ENCODE measurements at regions not wholly inside any gene's neighbourhood (a gene's known extent, or its start where the extent isn't known, plus 50 kb on each side); places are given as distances from the start of the nearest gene placed in this dataset.
A peak's percentile ranks its signal among the peaks of the same experiment; 100 is the strongest.

DNA sequence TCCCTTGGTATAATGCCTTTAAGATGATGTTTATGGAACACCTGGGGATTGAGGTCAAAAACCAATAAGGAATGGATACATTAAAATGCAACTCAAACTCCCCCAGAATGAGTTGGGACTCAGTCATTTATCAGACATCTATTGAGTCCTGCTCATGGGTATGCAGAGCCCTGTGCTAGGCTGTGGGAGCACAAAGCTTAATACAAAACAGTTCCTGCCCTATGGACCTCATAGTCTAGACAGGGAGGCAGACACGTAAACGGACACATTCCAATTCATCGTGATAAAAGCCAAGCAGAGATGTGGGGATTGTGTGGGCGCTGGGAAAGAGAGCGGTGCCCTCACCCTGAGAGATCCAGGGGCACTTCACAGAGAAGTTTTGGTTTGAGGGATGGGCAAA lies 181.7 kb downstream of the PTEN start:
- no peaks in the 10 kb centered on the region for H3K9me3 Mint-ChIP-seq
- H3K27ac Mint-ChIP-seq = no peak overlapping the region
- H3K36me3 Mint-ChIP-seq = no peaks in the 10 kb centered on the region
- DNase-seq (ENCODE audit: low spot score in 2 of 2) (no peak), ATAC-seq (ENCODE audit: low read depth) (no peak)
- H3K27me3 Mint-ChIP-seq = no peaks in the 10 kb centered on the region
- H3K4me3 Mint-ChIP-seq = no peak overlapping the region
- H3K4me1 Mint-ChIP-seq = peaks cover 5% of the 10 kb centered on the region

DNA sequence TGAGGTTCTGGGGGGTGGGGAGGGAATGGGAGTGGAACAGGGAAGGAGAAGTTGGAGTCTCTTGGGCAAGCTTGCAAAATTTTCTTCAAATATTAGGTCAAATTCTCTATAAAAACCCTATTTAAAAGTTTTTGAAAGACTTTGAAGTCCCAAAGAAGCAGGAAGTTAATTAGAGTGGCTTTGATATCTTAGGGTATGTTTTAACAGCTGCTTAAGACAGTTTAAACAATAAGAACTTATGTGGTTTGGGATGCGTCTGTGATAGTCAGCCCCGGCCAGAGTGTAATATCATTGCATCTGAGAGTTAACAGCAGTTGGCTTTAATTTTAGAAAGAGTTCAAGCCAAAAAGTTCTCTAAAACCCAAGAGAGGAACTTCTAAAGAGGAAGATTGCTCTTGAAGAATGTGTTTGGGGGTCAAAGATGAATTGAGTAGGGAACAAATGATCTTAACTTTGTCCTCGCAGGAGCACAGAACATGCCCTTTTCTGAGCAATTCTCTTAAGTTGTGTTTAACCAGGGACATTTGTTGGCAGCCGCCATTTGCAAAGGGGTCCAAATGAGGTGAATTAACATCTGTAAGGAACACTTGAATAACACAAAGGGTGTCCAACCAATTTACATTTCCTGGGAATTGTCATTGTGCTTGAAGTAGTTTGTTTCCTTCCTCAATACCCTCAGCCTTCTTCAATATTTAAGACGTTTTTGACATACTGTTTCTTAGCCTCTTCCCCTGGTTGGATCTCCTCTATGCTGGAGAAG lies 182.4 kb downstream of the PTEN start:
- no peak for ATAC-seq (ENCODE audit: low read depth)
- no peak for DNase-seq (ENCODE audit: low spot score in 2 of 2)
- peaks cover 5% of the 10 kb centered on the region for H3K4me1 Mint-ChIP-seq
- H3K36me3 Mint-ChIP-seq = no peaks in the 10 kb centered on the region
- H3K27me3 Mint-ChIP-seq = no peaks in the 10 kb centered on the region
- H3K4me3 Mint-ChIP-seq = no peak overlapping the region
- no peaks in the 10 kb centered on the region for H3K9me3 Mint-ChIP-seq
- H3K27ac Mint-ChIP-seq = no peak overlapping the region

GRCh38 chr10:88047579-88047978 lies 184.2 kb downstream of the PTEN start:
- Mint-ChIP-seq H3K4me3 (no peak overlapping the region), H3K36me3 (no peaks in the 10 kb centered on the region), H3K4me1 (peaks cover 5% of the 10 kb centered on the region), H3K27me3 (no peaks in the 10 kb centered on the region), H3K27ac (no peak overlapping the region), H3K9me3 (no peaks in the 10 kb centered on the region)
- no peak for DNase-seq (ENCODE audit: low spot score in 2 of 2)
- ATAC-seq (ENCODE audit: low read depth) = no peak

DNA sequence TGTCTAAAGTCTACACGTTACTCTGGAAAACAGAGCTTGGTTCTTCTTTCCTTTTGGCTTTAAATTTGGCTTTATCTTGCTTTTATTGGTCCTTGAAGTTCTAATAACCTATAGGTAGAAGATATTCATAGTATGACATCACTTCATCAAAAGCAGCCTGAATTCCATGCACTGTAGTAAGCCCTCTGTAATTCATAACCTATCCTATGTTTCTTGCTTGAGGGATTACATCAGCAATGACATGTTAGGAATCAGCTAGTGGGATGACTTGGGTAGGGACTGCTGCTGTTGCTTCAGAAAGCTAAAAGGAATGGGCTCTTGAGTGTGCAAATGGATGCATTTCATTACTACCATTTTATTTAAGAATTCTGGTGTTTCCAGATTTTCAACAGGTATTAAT lies 184.9 kb downstream of the PTEN start:
- Mint-ChIP-seq H3K27ac (no peak overlapping the region), H3K4me1 (peaks cover 5% of the 10 kb centered on the region), H3K36me3 (no peaks in the 10 kb centered on the region), H3K27me3 (no peaks in the 10 kb centered on the region), H3K9me3 (no peaks in the 10 kb centered on the region), H3K4me3 (no peak overlapping the region)
- ATAC-seq (ENCODE audit: low read depth) = no peak
- DNase-seq (ENCODE audit: low spot score in 2 of 2) = no peak

DNA sequence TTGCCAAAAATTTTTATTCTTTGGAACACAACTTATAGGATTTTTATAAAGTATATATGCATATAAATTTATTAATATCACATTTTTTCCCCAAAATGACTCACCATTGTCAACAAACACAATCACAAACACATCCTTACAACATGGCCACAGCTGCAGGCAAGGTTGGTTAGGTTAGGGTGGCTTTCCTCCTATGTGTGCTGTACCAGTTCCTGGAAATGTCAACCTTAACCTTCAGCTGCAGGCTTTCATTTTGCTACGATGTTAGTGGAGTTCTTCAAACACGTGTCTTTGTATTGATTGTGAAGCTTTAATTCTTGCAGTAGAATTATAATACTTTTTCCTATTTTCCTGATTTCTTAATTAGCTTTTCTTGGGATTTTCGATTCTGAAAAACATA lies 185.8 kb downstream of the PTEN start:
- H3K27ac Mint-ChIP-seq = no peak overlapping the region
- no peak overlapping the region for H3K4me3 Mint-ChIP-seq
- H3K9me3 Mint-ChIP-seq = no peaks in the 10 kb centered on the region
- H3K4me1 Mint-ChIP-seq = peaks cover 5% of the 10 kb centered on the region
- no peak for ATAC-seq (ENCODE audit: low read depth)
- no peaks in the 10 kb centered on the region for H3K27me3 Mint-ChIP-seq
- H3K36me3 Mint-ChIP-seq = no peaks in the 10 kb centered on the region
- no peak for DNase-seq (ENCODE audit: low spot score in 2 of 2)

GRCh38 chr10:88057720-88058119 lies 194.3 kb downstream of the PTEN start:
- no peak overlapping the region for H3K27ac Mint-ChIP-seq
- peaks cover 4% of the 10 kb centered on the region for H3K9me3 Mint-ChIP-seq
- peaks cover 13% of the 10 kb centered on the region for H3K4me1 Mint-ChIP-seq
- H3K27me3 Mint-ChIP-seq = no peaks in the 10 kb centered on the region
- DNase-seq (ENCODE audit: low spot score in 2 of 2) (no peak), ATAC-seq (ENCODE audit: low read depth) (no peak)
- peaks cover 2% of the 10 kb centered on the region for H3K36me3 Mint-ChIP-seq
- no peak overlapping the region for H3K4me3 Mint-ChIP-seq

- DNase-seq (ENCODE audit: low spot score in 2 of 2) (no peak), ATAC-seq (ENCODE audit: low read depth) (no peak)
- H3K4me3 Mint-ChIP-seq = no peak overlapping the region
- H3K27ac Mint-ChIP-seq = no peak overlapping the region
- H3K4me1 Mint-ChIP-seq = peaks cover 21% of the 10 kb centered on the region
- H3K27me3 Mint-ChIP-seq = no peaks in the 10 kb centered on the region
- peaks cover 2% of the 10 kb centered on the region for H3K36me3 Mint-ChIP-seq
- H3K9me3 Mint-ChIP-seq = peaks cover 4% of the 10 kb centered on the region
These were observed 195.3 kb downstream of the PTEN start for GRCh38 chr10:88058750-88059149.

DNA sequence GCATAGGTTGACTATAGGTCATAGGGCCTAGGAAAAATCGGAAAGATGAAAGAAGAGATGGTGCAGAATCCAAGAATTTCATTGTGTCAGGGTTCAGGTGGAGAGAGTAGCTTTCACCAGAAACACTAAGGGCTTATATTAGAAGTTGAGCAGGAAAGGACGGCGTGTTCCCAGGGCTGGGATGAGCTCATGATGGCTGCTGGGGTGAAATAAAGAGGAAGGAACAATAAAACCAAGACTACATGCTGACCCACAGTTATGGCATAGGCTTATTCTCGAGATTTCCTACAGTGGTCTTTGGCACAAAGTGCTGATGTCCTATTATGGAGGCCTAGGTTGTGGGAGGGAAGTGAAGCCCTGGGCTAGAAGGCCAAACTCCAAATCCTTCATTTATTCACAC lies 195.8 kb downstream of the PTEN start:
- Mint-ChIP-seq H3K4me3 (no peak overlapping the region), H3K27ac (no peak overlapping the region), H3K9me3 (peaks cover 4% of the 10 kb centered on the region), H3K27me3 (no peaks in the 10 kb centered on the region), H3K4me1 (peaks cover 23% of the 10 kb centered on the region), H3K36me3 (peaks cover 2% of the 10 kb centered on the region)
- no peak for DNase-seq (ENCODE audit: low spot score in 2 of 2)
- ATAC-seq (ENCODE audit: low read depth) = no peak

DNA sequence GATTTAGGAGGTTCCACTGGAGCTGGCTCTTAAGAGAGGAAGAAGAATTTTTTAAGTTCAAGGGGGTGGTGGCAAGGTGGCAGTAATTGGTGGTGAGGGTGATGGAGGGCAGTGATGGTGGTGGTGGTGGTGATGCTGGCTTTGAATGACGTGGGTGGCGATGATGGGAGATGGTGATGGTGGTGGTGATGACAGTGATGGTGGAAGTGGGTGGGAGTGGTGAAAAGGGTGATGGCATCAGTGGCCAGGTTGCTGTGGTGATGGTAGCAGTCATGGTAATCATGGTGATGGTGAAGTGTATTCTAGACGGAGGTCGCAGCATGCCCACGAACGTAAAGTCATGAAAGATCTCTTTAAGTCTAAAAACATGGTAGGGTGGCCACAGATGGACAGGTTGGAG lies 197.3 kb downstream of the PTEN start:
- Mint-ChIP-seq H3K27ac (peak overlapping the region; percentile 14), H3K4me1 (peaks cover 38% of the 10 kb centered on the region), H3K9me3 (peaks cover 4% of the 10 kb centered on the region), H3K36me3 (peaks cover 2% of the 10 kb centered on the region), H3K4me3 (no peak overlapping the region), H3K27me3 (no peaks in the 10 kb centered on the region)
- no peak for DNase-seq (ENCODE audit: low spot score in 2 of 2)
- no peak for ATAC-seq (ENCODE audit: low read depth)

DNA sequence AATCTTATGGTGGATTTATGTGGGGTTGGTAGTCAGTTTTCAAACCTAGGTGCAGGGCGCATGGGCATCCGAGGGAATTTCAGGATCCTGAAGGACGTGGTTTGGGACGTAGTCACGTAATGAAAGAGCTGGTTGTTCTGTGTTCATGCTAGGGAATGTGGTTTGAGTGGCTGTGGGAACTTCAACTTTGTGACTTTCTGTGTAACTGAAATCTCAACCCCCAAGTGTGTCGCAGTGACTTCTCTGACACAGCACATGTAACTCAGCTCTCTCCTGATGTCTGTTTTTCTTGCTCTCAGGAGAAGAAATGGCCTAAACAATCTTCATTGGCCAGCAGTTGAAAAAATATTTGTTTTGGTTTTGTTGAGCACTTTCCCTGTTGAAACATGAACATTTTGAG lies 199.0 kb downstream of the PTEN start:
- H3K36me3 Mint-ChIP-seq = peaks cover 2% of the 10 kb centered on the region
- no peak overlapping the region for H3K27ac Mint-ChIP-seq
- no peaks in the 10 kb centered on the region for H3K27me3 Mint-ChIP-seq
- DNase-seq (ENCODE audit: low spot score in 2 of 2) (no peak), ATAC-seq (ENCODE audit: low read depth) (no peak)
- peaks cover 51% of the 10 kb centered on the region for H3K4me1 Mint-ChIP-seq
- H3K9me3 Mint-ChIP-seq = peaks cover 4% of the 10 kb centered on the region
- H3K4me3 Mint-ChIP-seq = no peak overlapping the region

- Mint-ChIP-seq H3K27ac (no peak overlapping the region), H3K36me3 (peaks cover 2% of the 10 kb centered on the region), H3K4me1 (peaks cover 56% of the 10 kb centered on the region), H3K4me3 (no peak overlapping the region), H3K9me3 (peaks cover 8% of the 10 kb centered on the region), H3K27me3 (no peaks in the 10 kb centered on the region)
- ATAC-seq (ENCODE audit: low read depth) (no peak), DNase-seq (ENCODE audit: low spot score in 2 of 2) (no peak)
These were observed 199.5 kb downstream of the PTEN start for GRCh38 chr10:88062798-88063472.

GRCh38 chr10:88063861-88064557 lies 200.6 kb downstream of the PTEN start:
- Mint-ChIP-seq H3K4me1 (peaks cover 60% of the 10 kb centered on the region), H3K4me3 (no peak overlapping the region), H3K36me3 (peaks cover 2% of the 10 kb centered on the region), H3K27me3 (no peaks in the 10 kb centered on the region), H3K27ac (no peak overlapping the region), H3K9me3 (peaks cover 8% of the 10 kb centered on the region)
- ATAC-seq (ENCODE audit: low read depth) (no peak), DNase-seq (ENCODE audit: low spot score in 2 of 2) (no peak)

DNA sequence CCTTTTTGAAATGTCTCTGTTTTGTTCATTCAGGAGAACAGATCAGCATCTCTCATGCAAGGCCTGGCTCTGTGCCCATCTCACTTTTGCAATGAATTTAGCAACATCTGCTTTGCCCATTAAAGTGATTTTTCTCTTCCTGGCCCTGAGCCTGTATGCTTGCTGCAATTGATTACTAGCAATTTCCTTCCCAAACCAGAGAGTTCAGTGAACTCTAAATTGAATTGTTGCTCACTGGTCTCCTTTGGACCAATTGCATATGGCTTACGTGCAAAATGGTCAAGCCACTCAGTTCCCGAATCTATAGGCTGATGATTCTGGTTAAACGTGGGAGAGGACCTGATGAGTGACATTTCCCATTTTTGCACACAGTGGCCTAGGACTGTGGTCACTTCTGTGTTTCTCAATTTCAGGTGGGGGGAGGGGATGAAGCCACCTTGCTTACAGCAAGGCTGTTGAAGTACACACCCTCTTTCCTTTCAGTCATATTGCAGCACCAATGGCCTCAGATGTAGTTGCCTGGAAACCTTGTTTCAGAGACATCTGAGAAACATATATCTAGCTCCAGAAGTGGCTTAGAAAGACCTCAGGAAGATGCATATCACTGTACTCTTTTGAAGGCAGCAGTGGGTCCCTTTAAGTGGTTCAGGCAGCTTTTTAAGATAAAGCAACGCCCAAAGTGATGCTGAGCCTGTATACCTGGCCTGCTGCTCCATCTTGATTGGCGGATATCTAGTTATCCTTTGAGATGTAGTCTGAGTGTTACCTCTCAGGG lies 201.4 kb downstream of the PTEN start:
- ATAC-seq (ENCODE audit: low read depth) (no peak), DNase-seq (ENCODE audit: low spot score in 2 of 2) (no peak)
- Mint-ChIP-seq H3K27ac (no peak overlapping the region), H3K9me3 (peaks cover 8% of the 10 kb centered on the region), H3K4me1 (peaks cover 67% of the 10 kb centered on the region), H3K27me3 (no peaks in the 10 kb centered on the region), H3K4me3 (no peak overlapping the region), H3K36me3 (peaks cover 2% of the 10 kb centered on the region)
